ENCODE measurements at regions not wholly inside any gene's neighbourhood (a gene's known extent, or its start where the extent isn't known, plus 50 kb on each side); places are given as distances from the start of the nearest gene placed in this dataset.
A peak's percentile ranks its signal among the peaks of the same experiment; 100 is the strongest.

DNA sequence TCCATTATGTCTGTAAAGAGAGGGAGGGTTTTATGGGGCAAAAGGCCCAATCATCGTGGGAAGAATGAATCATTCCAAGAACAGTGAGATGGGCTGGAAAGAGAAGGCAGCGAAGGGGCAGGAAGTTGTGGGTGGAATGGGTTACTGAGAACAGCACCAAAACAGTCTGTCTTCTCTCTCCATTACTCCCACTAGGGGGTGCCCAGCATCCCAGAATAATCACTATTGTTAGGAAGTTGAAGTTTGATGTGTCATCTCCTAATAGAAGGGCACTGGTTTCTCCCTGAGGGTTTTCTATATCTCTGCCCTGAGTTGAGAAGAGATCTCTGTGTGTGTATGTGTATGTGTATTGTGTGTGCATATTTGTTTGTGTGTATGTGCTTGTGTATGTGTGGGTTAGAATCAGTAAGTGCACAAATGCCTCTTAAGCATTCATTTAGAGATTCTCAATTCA, 76.6 kb upstream of the MAP4K3 start:
- TF ChIP-seq, protein P1, sequence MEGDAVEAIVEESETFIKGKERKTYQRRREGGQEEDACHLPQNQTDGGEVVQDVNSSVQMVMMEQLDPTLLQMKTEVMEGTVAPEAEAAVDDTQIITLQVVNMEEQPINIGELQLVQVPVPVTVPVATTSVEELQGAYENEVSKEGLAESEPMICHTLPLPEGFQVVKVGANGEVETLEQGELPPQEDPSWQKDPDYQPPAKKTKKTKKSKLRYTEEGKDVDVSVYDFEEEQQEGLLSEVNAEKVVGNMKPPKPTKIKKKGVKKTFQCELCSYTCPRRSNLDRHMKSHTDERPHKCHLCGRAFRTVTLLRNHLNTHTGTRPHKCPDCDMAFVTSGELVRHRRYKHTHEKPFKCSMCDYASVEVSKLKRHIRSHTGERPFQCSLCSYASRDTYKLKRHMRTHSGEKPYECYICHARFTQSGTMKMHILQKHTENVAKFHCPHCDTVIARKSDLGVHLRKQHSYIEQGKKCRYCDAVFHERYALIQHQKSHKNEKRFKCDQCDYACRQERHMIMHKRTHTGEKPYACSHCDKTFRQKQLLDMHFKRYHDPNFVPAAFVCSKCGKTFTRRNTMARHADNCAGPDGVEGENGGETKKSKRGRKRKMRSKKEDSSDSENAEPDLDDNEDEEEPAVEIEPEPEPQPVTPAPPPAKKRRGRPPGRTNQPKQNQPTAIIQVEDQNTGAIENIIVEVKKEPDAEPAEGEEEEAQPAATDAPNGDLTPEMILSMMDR (IDR thresholded peaks at IDR 0.05), result peak in 2 of 3 donors; percentile 23 to 44
- TF ChIP-seq POLR2A (IDR thresholded peaks at IDR 0.05) (no peak), POLR2AphosphoS5 (IDR thresholded peaks at IDR 0.05) (no peak)
